ENCODE measurements at regions not wholly inside any gene's neighbourhood (a gene's known extent, or its start where the extent isn't known, plus 50 kb on each side); places are given as distances from the start of the nearest gene placed in this dataset.

DNA sequence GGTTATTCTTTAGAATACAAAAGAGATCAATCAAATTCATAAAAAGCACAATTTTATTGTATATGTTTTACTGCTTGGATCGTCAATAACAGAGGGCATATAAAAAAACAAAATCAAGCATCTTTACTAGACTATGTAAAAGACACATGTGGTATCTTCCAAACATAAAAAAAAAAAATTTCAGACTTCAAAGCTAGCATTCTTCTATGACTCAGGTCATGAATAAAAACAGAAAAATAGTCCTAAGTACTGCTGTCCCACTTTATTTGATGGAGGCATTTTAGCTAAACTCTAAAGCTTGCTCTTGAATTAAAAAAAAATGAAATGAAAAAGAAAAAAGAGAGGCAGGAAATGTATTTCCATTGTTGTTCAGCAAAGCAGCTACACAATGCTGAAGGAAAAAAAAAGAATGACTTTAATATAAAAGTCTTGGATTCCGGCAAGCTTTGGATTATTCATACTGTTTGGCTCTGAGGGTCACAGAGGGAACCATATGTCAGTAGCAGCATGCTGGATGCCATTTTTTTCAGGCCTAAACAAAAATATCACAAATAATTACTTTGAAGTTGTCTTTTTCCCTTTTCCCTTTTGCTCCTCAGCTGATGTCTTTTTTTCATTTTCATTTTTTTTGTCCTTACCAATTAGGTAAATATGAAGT, 249.1 kb upstream of the DIAPH2 start:
- Histone ChIP-seq H3K4me1 (ENCODE audit: control insufficient read depth in 1 of 2, extremely low read depth in 1 of 2, insufficient read depth in 2 of 2, low read length in 2 of 2) (no peaks in the 10 kb centered on the region), H3K4me3 (ENCODE audit: control insufficient read depth in 1 of 2, extremely low read depth in 1 of 2, low read length in 1 of 2) (no peak overlapping the region), H3K27me3 (replicated peaks in 1 of 2; ENCODE audit: control insufficient read depth in 2 of 2, extremely low read depth in 1 of 2, insufficient read depth in 2 of 2, low read length in 1 of 2) (no peaks in the 10 kb centered on the region), H3K36me3 (ENCODE audit: control insufficient read depth in 2 of 2, extremely low read depth in 1 of 2, insufficient read depth in 1 of 2, low read length in 1 of 2) (no peaks in the 10 kb centered on the region), H3K9me3 (no peaks in the 10 kb centered on the region), H3K27ac (ENCODE audit: low read length) (no peak overlapping the region)
- Mint-ChIP-seq H3K27me3 (peaks cover 0 to 20% of the 10 kb centered on the region in 2 donors), H3K36me3 (no peaks in the 10 kb centered on the region), H3K27ac (no peak overlapping the region), H3K4me3 (no peak overlapping the region), H3K9me3 (no peaks in the 10 kb centered on the region), H3K4me1 (no peaks in the 10 kb centered on the region)
- WGBS (ENCODE audit: insufficient coverage): no CpG with 5 or more reads among the region's 2 CpGs
- ATAC-seq (replicated peaks in 1 of 4): no peak
- ChIA-PET POLR2A (no interaction called here), CTCF (no interaction called here)
- no peak for DNase-seq

DNA sequence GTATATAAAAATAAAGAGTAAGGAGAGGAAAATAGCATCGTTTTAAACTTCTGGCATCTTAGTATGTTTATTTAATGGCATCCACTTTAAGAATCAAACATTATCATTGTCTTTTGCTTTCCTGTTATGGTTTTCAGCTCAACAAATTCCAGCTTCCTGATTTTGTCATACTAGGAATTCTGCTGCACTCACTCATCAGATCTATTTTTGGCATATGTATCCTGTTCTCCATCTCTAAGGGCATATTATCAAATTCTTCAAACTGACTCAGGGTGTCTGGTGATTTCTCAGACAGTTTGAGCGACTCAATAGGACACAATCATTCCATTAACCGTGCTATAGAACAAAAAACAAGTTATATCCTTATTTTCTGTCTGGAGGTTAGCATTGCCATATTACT, 248.5 kb upstream of the DIAPH2 start:
- no peak overlapping the region for H3K4me3 Mint-ChIP-seq
- Histone ChIP-seq H3K27me3 (replicated peaks in 1 of 2; ENCODE audit: control insufficient read depth in 2 of 2, extremely low read depth in 1 of 2, insufficient read depth in 2 of 2, low read length in 1 of 2) (no peaks in the 10 kb centered on the region), H3K4me1 (ENCODE audit: control insufficient read depth in 1 of 2, extremely low read depth in 1 of 2, insufficient read depth in 2 of 2, low read length in 2 of 2) (no peaks in the 10 kb centered on the region), H3K9me3 (no peaks in the 10 kb centered on the region), H3K4me3 (ENCODE audit: control insufficient read depth in 1 of 2, extremely low read depth in 1 of 2, low read length in 1 of 2) (no peak overlapping the region), H3K36me3 (ENCODE audit: control insufficient read depth in 2 of 2, extremely low read depth in 1 of 2, insufficient read depth in 1 of 2, low read length in 1 of 2) (no peaks in the 10 kb centered on the region), H3K27ac (ENCODE audit: low read length) (no peak overlapping the region)
- no peaks in the 10 kb centered on the region for H3K9me3 Mint-ChIP-seq
- no peak overlapping the region for H3K27ac Mint-ChIP-seq
- ChIA-PET POLR2A (no interaction called here), CTCF (no interaction called here)
- ATAC-seq (replicated peaks in 1 of 4) (no peak), DNase-seq (no peak)
- no peaks in the 10 kb centered on the region for H3K36me3 Mint-ChIP-seq
- no peaks in the 10 kb centered on the region for H3K4me1 Mint-ChIP-seq
- H3K27me3 Mint-ChIP-seq: peaks cover 0 to 21% of the 10 kb centered on the region in 2 donors
- WGBS (ENCODE audit: insufficient coverage): no CpG with 5 or more reads among the region's 3 CpGs

DNA sequence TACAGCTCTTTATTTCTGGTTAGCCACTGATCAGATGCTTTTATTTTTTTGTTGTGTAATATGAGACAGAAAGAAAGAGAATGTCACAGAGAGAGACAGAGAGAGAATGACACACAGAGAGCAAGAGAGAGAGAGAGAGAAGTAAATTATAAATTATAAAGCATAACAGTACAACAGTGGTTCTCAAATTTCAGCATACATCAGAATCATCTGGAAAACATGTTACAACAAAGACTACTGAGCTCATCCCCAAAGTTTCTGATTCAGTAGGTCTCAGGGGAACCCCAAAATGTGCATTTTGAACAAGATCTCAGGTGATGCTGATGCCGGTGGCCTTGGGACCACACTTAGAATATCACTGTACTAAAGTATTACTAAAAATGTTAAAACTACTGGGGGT, 245.8 kb upstream of the DIAPH2 start:
- no peaks in the 10 kb centered on the region for H3K36me3 ChIP-seq (ENCODE audit: control insufficient read depth in 2 of 2, extremely low read depth in 1 of 2, insufficient read depth in 1 of 2, low read length in 1 of 2)
- no peaks in the 10 kb centered on the region for H3K27me3 ChIP-seq (replicated peaks in 1 of 2; ENCODE audit: control insufficient read depth in 2 of 2, extremely low read depth in 1 of 2, insufficient read depth in 2 of 2, low read length in 1 of 2)
- H3K36me3 Mint-ChIP-seq: no peaks in the 10 kb centered on the region
- POLR2A ChIA-PET: no interaction called here
- DNase-seq (no peak), ATAC-seq (replicated peaks in 1 of 4) (no peak)
- CTCF ChIA-PET: no interaction called here
- peaks cover 0 to 17% of the 10 kb centered on the region in 2 donors for H3K27me3 Mint-ChIP-seq
- no peaks in the 10 kb centered on the region for H3K9me3 ChIP-seq
- H3K27ac ChIP-seq (ENCODE audit: low read length): no peak overlapping the region
- no peak overlapping the region for H3K27ac Mint-ChIP-seq
- no peak overlapping the region for H3K4me3 Mint-ChIP-seq
- no peak overlapping the region for H3K4me3 ChIP-seq (ENCODE audit: control insufficient read depth in 1 of 2, extremely low read depth in 1 of 2, low read length in 1 of 2)
- WGBS (ENCODE audit: insufficient coverage): no CpG with 5 or more reads among the region's 1 CpG
- no peaks in the 10 kb centered on the region for H3K4me1 Mint-ChIP-seq
- no peaks in the 10 kb centered on the region for H3K9me3 Mint-ChIP-seq
- H3K4me1 ChIP-seq (ENCODE audit: control insufficient read depth in 1 of 2, extremely low read depth in 1 of 2, insufficient read depth in 2 of 2, low read length in 2 of 2): no peaks in the 10 kb centered on the region

DNA sequence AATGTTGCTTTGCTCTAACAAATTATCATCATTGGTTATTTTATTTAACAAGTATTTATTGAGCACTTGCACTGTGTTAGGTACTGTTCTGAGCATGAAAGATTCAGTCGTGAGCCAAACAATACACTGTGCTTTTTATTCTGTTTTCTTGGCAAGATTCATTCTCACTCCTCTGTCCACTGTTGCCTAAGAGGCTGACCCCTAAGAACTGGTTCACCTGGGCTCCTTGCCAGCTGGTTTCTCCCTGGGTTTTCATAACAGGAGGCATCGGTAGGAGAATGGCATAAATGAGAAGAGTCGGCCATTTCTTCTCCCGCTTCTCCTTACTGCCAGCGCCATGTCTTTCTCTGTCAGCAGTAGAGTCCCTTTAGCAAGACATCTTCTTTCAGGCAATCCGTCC, 243.7 kb upstream of the DIAPH2 start:
- Mint-ChIP-seq H3K36me3 (no peaks in the 10 kb centered on the region), H3K4me1 (no peaks in the 10 kb centered on the region), H3K27me3 (peaks cover 0 to 21% of the 10 kb centered on the region in 2 donors), H3K27ac (no peak overlapping the region), H3K4me3 (no peak overlapping the region), H3K9me3 (no peaks in the 10 kb centered on the region)
- no peaks in the 10 kb centered on the region for H3K36me3 ChIP-seq (ENCODE audit: control insufficient read depth in 2 of 2, extremely low read depth in 1 of 2, insufficient read depth in 1 of 2, low read length in 1 of 2)
- ChIA-PET CTCF (no interaction called here), POLR2A (no interaction called here)
- H3K9me3 ChIP-seq: no peaks in the 10 kb centered on the region
- H3K27me3 ChIP-seq (replicated peaks in 1 of 2; ENCODE audit: control insufficient read depth in 2 of 2, extremely low read depth in 1 of 2, insufficient read depth in 2 of 2, low read length in 1 of 2): no peaks in the 10 kb centered on the region
- WGBS (ENCODE audit: insufficient coverage): 80% methylated on average over 3 of the region's 6 CpGs
- no peak overlapping the region for H3K27ac ChIP-seq (ENCODE audit: low read length)
- DNase-seq (no peak), ATAC-seq (replicated peaks in 1 of 4) (no peak)
- no peaks in the 10 kb centered on the region for H3K4me1 ChIP-seq (ENCODE audit: control insufficient read depth in 1 of 2, extremely low read depth in 1 of 2, insufficient read depth in 2 of 2, low read length in 2 of 2)
- no peak overlapping the region for H3K4me3 ChIP-seq (ENCODE audit: control insufficient read depth in 1 of 2, extremely low read depth in 1 of 2, low read length in 1 of 2)

DNA sequence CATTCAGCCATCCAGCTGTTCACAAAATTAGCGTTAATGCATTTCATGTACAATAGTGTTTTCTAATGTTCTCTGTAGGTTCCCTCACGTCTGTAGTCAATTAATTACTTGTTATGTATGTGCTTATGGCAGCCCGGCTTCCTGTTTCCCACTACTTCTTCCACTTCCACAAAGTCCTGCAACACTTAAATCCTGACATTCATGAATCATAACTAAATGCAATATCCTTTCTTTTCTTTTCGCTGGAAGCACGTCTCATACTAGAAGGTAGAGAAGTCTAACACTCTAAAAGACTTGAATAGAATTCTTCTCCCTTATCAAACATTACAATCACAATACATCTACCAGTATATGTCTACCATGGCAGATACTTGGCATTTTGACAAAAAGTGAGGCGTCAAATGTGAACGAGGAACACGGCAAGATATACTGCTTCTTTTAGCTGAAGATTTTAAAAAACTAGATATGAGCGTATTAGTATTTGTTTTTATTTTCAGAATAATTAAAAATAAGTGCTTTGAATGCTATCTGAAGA, 239.0 kb upstream of the DIAPH2 start:
- no peak overlapping the region for H3K27ac Mint-ChIP-seq
- ChIA-PET POLR2A (no interaction called here), CTCF (no interaction called here)
- no peak overlapping the region for H3K4me3 ChIP-seq (ENCODE audit: control insufficient read depth in 1 of 2, extremely low read depth in 1 of 2, low read length in 1 of 2)
- no peak for ATAC-seq (replicated peaks in 1 of 4)
- H3K4me1 ChIP-seq (ENCODE audit: control insufficient read depth in 1 of 2, extremely low read depth in 1 of 2, insufficient read depth in 2 of 2, low read length in 2 of 2): no peaks in the 10 kb centered on the region
- no peaks in the 10 kb centered on the region for H3K36me3 ChIP-seq (ENCODE audit: control insufficient read depth in 2 of 2, extremely low read depth in 1 of 2, insufficient read depth in 1 of 2, low read length in 1 of 2)
- peaks cover 0 to 12% of the 10 kb centered on the region in 2 donors for H3K27me3 Mint-ChIP-seq
- no peak overlapping the region for H3K27ac ChIP-seq (ENCODE audit: low read length)
- DNase-seq: no peak
- H3K9me3 ChIP-seq: no peaks in the 10 kb centered on the region
- no peaks in the 10 kb centered on the region for H3K9me3 Mint-ChIP-seq
- no peaks in the 10 kb centered on the region for H3K4me1 Mint-ChIP-seq
- no peaks in the 10 kb centered on the region for H3K27me3 ChIP-seq (replicated peaks in 1 of 2; ENCODE audit: control insufficient read depth in 2 of 2, extremely low read depth in 1 of 2, insufficient read depth in 2 of 2, low read length in 1 of 2)
- H3K4me3 Mint-ChIP-seq: no peak overlapping the region
- no CpG with 5 or more reads among the region's 9 CpGs for WGBS (ENCODE audit: insufficient coverage)
- no peaks in the 10 kb centered on the region for H3K36me3 Mint-ChIP-seq

DNA sequence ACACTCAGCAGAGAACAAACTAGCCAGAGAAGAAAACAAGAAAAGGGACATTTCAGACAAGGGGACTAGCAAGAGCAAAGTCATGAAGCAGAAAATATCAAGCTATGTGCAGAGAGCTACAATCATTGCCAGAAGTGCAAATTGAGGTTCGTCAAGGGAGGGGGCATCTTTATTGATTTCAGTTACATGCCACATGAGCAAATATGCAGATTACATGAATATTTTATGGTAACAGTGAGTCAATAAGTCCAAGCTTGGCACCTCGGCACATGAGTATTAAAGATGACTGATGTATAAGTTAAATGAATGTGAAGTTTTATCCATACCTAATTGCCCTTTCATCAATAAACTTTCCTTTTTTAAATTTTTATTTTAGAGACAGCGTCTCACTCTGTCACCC, 238.1 kb upstream of the DIAPH2 start:
- CTCF ChIA-PET: no interaction called here
- Histone ChIP-seq H3K4me1 (ENCODE audit: control insufficient read depth in 1 of 2, extremely low read depth in 1 of 2, insufficient read depth in 2 of 2, low read length in 2 of 2) (no peaks in the 10 kb centered on the region), H3K9me3 (no peaks in the 10 kb centered on the region), H3K36me3 (ENCODE audit: control insufficient read depth in 2 of 2, extremely low read depth in 1 of 2, insufficient read depth in 1 of 2, low read length in 1 of 2) (no peaks in the 10 kb centered on the region), H3K27ac (ENCODE audit: low read length) (no peak overlapping the region), H3K4me3 (ENCODE audit: control insufficient read depth in 1 of 2, extremely low read depth in 1 of 2, low read length in 1 of 2) (no peak overlapping the region), H3K27me3 (replicated peaks in 1 of 2; ENCODE audit: control insufficient read depth in 2 of 2, extremely low read depth in 1 of 2, insufficient read depth in 2 of 2, low read length in 1 of 2) (no peaks in the 10 kb centered on the region)
- Mint-ChIP-seq H3K4me1 (no peaks in the 10 kb centered on the region), H3K36me3 (no peaks in the 10 kb centered on the region), H3K27me3 (peaks cover 0 to 8% of the 10 kb centered on the region in 2 donors), H3K9me3 (no peaks in the 10 kb centered on the region), H3K4me3 (no peak overlapping the region), H3K27ac (no peak overlapping the region)
- POLR2A ChIA-PET: no interaction called here
- no CpG with 5 or more reads among the region's 3 CpGs for WGBS (ENCODE audit: insufficient coverage)
- ATAC-seq (replicated peaks in 1 of 4) (no peak), DNase-seq (no peak)

DNA sequence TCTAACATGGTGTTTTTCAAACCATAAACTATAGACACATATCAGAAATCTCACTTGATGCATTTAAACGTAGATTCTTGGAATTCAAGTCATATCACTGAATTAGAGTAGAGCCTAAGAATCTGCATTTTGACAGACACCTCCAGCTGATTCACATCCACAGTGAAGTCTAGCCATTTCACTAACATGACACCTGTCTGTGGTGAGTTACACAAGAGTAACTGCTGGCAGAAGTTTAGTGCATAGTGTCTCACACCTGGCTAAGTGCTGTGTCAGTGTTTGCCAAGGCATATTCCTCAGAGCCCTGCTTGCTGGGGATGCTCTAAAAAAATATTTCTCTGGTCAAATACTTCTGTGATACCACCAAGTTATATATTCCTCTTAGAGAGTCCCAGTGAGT, 237.5 kb upstream of the DIAPH2 start:
- Mint-ChIP-seq H3K27me3 (peaks cover 0 to 8% of the 10 kb centered on the region in 2 donors), H3K36me3 (no peaks in the 10 kb centered on the region), H3K4me3 (no peak overlapping the region), H3K27ac (no peak overlapping the region), H3K4me1 (no peaks in the 10 kb centered on the region), H3K9me3 (no peaks in the 10 kb centered on the region)
- ChIA-PET CTCF (no interaction called here), POLR2A (no interaction called here)
- DNase-seq (no peak), ATAC-seq (replicated peaks in 1 of 4) (no peak)
- no peak overlapping the region for H3K4me3 ChIP-seq (ENCODE audit: control insufficient read depth in 1 of 2, extremely low read depth in 1 of 2, low read length in 1 of 2)
- no peaks in the 10 kb centered on the region for H3K27me3 ChIP-seq (replicated peaks in 1 of 2; ENCODE audit: control insufficient read depth in 2 of 2, extremely low read depth in 1 of 2, insufficient read depth in 2 of 2, low read length in 1 of 2)
- H3K36me3 ChIP-seq (ENCODE audit: control insufficient read depth in 2 of 2, extremely low read depth in 1 of 2, insufficient read depth in 1 of 2, low read length in 1 of 2): no peaks in the 10 kb centered on the region
- WGBS (ENCODE audit: insufficient coverage): no CpG with 5 or more reads among the region's 1 CpG
- H3K9me3 ChIP-seq: no peaks in the 10 kb centered on the region
- no peak overlapping the region for H3K27ac ChIP-seq (ENCODE audit: low read length)
- H3K4me1 ChIP-seq (ENCODE audit: control insufficient read depth in 1 of 2, extremely low read depth in 1 of 2, insufficient read depth in 2 of 2, low read length in 2 of 2): no peaks in the 10 kb centered on the region
